Neural cell (in vitro differentiated cells): ENCODE measurements at regions not wholly inside any gene's neighbourhood (a gene's known extent, or its start where the extent isn't known, plus 50 kb on each side); places are given as distances from the start of the nearest gene placed in this dataset.

Experiments
- H2AFZ ChIP-seq: fragments of 200-600, 300-800 bp; sonication (generic), shearing (Covaris generic); 2 replicates; pipeline ENCODE4 v1.6.0; 2014; ENCODE audit warnings: low read depth, mild to moderate bottlenecking, antibody characterized with exemption, low read length, moderate library complexity
- H3F3A ChIP-seq: fragments of 200-600 bp; shearing (Covaris generic); 2 replicates; pipeline ENCODE4 v1.6.1; 2016; ENCODE audit warnings: mild to moderate bottlenecking, moderate library complexity, mixed read lengths, antibody characterized with exemption, low read length; ENCODE audit not compliant: insufficient read depth, poor library complexity, severe bottlenecking
- H3K27ac ChIP-seq: fragments of 200-600, 300-800 bp; sonication (generic), shearing (Covaris generic); 2 replicates; pipeline ENCODE4 v1.5.1; 2014; ENCODE audit warnings: mild to moderate bottlenecking, low read length, moderate library complexity
- H3K27me3 ChIP-seq: fragments of 300-800, 200-600 bp; sonication (generic), shearing (Covaris generic); 2 replicates; pipeline ENCODE4 v1.6.0; 2014; ENCODE audit warnings: mild to moderate bottlenecking, low read depth, low read length, moderate library complexity; ENCODE audit not compliant: insufficient read depth
- H3K36me3 ChIP-seq: fragments of 300-800, 200-600 bp; sonication (generic), shearing (Covaris generic); 2 replicates; pipeline ENCODE4 v1.5.1; 2014; ENCODE audit warnings: mild to moderate bottlenecking, antibody characterized with exemption, low read length, moderate library complexity; ENCODE audit not compliant: insufficient read depth
- H3K4me2 ChIP-seq: fragments of 300-800, 200-600 bp; sonication (generic), shearing (Covaris generic); 2 replicates; pipeline ENCODE4 v1.6.0; 2014; ENCODE audit warnings: mild to moderate bottlenecking, low read length
- H3K4me3 ChIP-seq: fragments of 300-800, 200-600 bp; sonication (generic), shearing (Covaris generic); 2 replicates; pipeline ENCODE4 v1.5.1; 2014; ENCODE audit warnings: mild to moderate bottlenecking, low read length, moderate library complexity
- H3K79me2 ChIP-seq: fragments of 200-600 bp; shearing (Covaris generic); replicated peaks from 2 replicates; pipeline ENCODE4 v1.6.0; 2014; ENCODE audit warnings: mild to moderate bottlenecking, low read length, moderate library complexity; ENCODE audit not compliant: insufficient read depth
- H3K9ac ChIP-seq: fragments of 300-800, 200-600 bp; sonication (generic), shearing (Covaris generic); 2 replicates; pipeline ENCODE4 v1.6.1; 2016; ENCODE audit warnings: mild to moderate bottlenecking, low read length, mixed read lengths
- H3K9me2 ChIP-seq: fragments of 200-600 bp; shearing (Covaris generic); 2 replicates; pipeline ENCODE4 v1.6.1; 2016; ENCODE audit warnings: mild to moderate bottlenecking, low read length, mixed read lengths; ENCODE audit not compliant: insufficient read depth
- H3K9me3 ChIP-seq: fragments of 200-600, 300-800 bp; sonication (generic), shearing (Covaris generic); 2 replicates; pipeline ENCODE4 v1.6.1; 2016; ENCODE audit warnings: mild to moderate bottlenecking, mixed run types, low read length, moderate library complexity, mixed read lengths
- H4K20me1 ChIP-seq: fragments of 200-600 bp; shearing (Covaris generic); 2 replicates; pipeline ENCODE4 v1.6.1; 2016; ENCODE audit warnings: mild to moderate bottlenecking, mixed run types; ENCODE audit not compliant: insufficient read depth
- CTCF ChIP-seq: fragments of 450-650 bp; IDR thresholded peaks from 2 replicates; pipeline ENCODE4 v1.5.1; 2014; ENCODE audit warnings: antibody characterized with exemption, mild to moderate bottlenecking, moderate library complexity; ENCODE audit not compliant: poor library complexity, severe bottlenecking
- EP300 ChIP-seq: fragments of 450-650 bp; conservative IDR thresholded peaks from 2 replicates; pipeline ENCODE4 v1.6.1; 2014; ENCODE audit warnings: antibody characterized with exemption, mild to moderate bottlenecking, moderate library complexity; ENCODE audit not compliant: poor library complexity, severe bottlenecking
- EZH2 ChIP-seq: fragments of 200-600, 300-800 bp; shearing (Covaris generic), sonication (generic); IDR thresholded peaks from 2 replicates; pipeline ENCODE4 v1.6.1; 2014; ENCODE audit warnings: antibody characterized with exemption, low read length, borderline replicate concordance, mild to moderate bottlenecking; ENCODE audit not compliant: insufficient read depth, poor library complexity, severe bottlenecking
- MXI1 ChIP-seq: fragments of 450-650 bp; conservative IDR thresholded peaks from 2 replicates; pipeline ENCODE4 v1.6.1; 2014; ENCODE audit warnings: antibody characterized with exemption, mild to moderate bottlenecking; ENCODE audit not compliant: poor library complexity, severe bottlenecking
- POLR2AphosphoS5 ChIP-seq: IDR thresholded peaks from 2 replicates; pipeline ENCODE4 v1.6.1; 2012
- RAD21 ChIP-seq: fragments of 450-650 bp; conservative IDR thresholded peaks from 2 replicates; pipeline ENCODE4 v1.6.1; 2014; ENCODE audit warnings: antibody characterized with exemption, mild to moderate bottlenecking, moderate library complexity
- SMC3 ChIP-seq: fragments of 450-650 bp; conservative IDR thresholded peaks from 2 replicates; pipeline ENCODE4 v1.6.1; 2014; ENCODE audit warnings: antibody characterized with exemption, mild to moderate bottlenecking, moderate library complexity; ENCODE audit not compliant: poor library complexity
- TAF1 ChIP-seq: IDR thresholded peaks from 2 replicates; pipeline ENCODE4 v1.6.1; 2012; ENCODE audit warnings: low read depth
- TF ChIP-seq, protein P1 (sequence below): IDR thresholded peaks from 2 replicates; pipeline ENCODE4 v1.6.1; 2012; ENCODE audit warnings: borderline replicate concordance

DNA sequence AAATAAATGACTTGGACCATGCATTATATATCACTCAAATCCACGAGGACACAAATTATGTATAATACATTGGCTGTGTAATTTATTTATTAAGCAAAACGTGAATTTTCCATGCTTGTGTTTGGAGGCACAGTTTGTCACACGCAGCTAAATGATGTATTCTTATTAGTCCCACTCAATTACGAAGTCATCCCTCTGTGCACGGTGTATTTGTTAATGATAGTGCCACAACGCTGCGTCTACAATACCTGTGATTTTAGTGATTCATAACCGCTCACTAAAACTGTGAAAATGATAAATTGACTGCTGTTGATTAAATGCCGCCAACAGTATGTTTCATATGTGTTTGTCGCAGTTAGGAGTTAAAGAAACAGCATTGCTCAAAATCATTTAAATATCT, 358.3 kb downstream of the ZNF516 start:
- H3K27ac ChIP-seq: no peak overlapping the region
- H2AFZ ChIP-seq: no peak overlapping the region
- H3K36me3 ChIP-seq: no peaks in the 10 kb centered on the region
- H3K27me3 ChIP-seq: no peaks in the 10 kb centered on the region
- H3K4me2 ChIP-seq: no peak overlapping the region
- TF ChIP-seq TAF1: no peak
- TF ChIP-seq EP300: no peak
- TF ChIP-seq CTCF: no peak
- no peak for TF ChIP-seq EZH2
- no peak for TF ChIP-seq RAD21
- TF ChIP-seq SMC3: no peak
- TF ChIP-seq, protein P1, sequence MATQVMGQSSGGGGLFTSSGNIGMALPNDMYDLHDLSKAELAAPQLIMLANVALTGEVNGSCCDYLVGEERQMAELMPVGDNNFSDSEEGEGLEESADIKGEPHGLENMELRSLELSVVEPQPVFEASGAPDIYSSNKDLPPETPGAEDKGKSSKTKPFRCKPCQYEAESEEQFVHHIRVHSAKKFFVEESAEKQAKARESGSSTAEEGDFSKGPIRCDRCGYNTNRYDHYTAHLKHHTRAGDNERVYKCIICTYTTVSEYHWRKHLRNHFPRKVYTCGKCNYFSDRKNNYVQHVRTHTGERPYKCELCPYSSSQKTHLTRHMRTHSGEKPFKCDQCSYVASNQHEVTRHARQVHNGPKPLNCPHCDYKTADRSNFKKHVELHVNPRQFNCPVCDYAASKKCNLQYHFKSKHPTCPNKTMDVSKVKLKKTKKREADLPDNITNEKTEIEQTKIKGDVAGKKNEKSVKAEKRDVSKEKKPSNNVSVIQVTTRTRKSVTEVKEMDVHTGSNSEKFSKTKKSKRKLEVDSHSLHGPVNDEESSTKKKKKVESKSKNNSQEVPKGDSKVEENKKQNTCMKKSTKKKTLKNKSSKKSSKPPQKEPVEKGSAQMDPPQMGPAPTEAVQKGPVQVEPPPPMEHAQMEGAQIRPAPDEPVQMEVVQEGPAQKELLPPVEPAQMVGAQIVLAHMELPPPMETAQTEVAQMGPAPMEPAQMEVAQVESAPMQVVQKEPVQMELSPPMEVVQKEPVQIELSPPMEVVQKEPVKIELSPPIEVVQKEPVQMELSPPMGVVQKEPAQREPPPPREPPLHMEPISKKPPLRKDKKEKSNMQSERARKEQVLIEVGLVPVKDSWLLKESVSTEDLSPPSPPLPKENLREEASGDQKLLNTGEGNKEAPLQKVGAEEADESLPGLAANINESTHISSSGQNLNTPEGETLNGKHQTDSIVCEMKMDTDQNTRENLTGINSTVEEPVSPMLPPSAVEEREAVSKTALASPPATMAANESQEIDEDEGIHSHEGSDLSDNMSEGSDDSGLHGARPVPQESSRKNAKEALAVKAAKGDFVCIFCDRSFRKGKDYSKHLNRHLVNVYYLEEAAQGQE: no peak
- no peak for TF ChIP-seq POLR2AphosphoS5
- TF ChIP-seq MXI1: no peak
- no peaks in the 10 kb centered on the region for H3K9me2 ChIP-seq
- no peaks in the 10 kb centered on the region for H3K79me2 ChIP-seq
- no peak overlapping the region for H3K4me3 ChIP-seq
- no peaks in the 10 kb centered on the region for H4K20me1 ChIP-seq
- H3K9ac ChIP-seq: no peak overlapping the region
- no peaks in the 10 kb centered on the region for H3F3A ChIP-seq
- H3K9me3 ChIP-seq: no peaks in the 10 kb centered on the region

DNA sequence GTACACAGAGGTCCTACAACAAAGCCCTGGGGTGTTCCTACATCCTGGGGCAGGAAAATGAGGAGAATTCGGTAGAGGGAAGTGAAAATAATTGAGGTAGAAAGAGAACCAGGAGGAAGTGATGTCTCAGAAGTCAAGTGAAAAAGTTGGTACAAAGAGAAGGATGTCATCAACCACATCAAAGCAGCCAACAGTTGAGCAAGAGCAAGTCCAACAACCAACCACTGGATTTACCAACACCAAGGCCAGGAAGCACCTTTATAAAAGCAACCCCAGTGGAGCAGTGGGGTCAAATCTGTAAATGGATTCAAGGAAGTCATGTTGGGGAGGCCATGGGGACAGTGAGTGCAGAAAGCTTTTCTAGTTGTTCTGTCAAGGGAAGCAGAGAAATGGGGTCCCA, 360.4 kb downstream of the ZNF516 start:
- H3K4me3 ChIP-seq: no peak overlapping the region
- no peaks in the 10 kb centered on the region for H3K36me3 ChIP-seq
- TF ChIP-seq RAD21: no peak
- TF ChIP-seq TAF1: no peak
- TF ChIP-seq SMC3: no peak
- no peak for TF ChIP-seq POLR2AphosphoS5
- TF ChIP-seq MXI1: no peak
- TF ChIP-seq, protein P1: no peak
- TF ChIP-seq CTCF: no peak
- no peak for TF ChIP-seq EZH2
- TF ChIP-seq EP300: no peak
- H3K9ac ChIP-seq: no peak overlapping the region
- H3K27ac ChIP-seq: no peak overlapping the region
- no peaks in the 10 kb centered on the region for H4K20me1 ChIP-seq
- no peaks in the 10 kb centered on the region for H3K9me2 ChIP-seq
- H3K4me2 ChIP-seq: no peak overlapping the region
- no peaks in the 10 kb centered on the region for H3K9me3 ChIP-seq
- H3K79me2 ChIP-seq: no peaks in the 10 kb centered on the region
- H3F3A ChIP-seq: no peaks in the 10 kb centered on the region
- no peaks in the 10 kb centered on the region for H3K27me3 ChIP-seq
- H2AFZ ChIP-seq: no peak overlapping the region
